ENCODE measurements at regions not wholly inside any gene's neighbourhood (a gene's known extent, or its start where the extent isn't known, plus 50 kb on each side); places are given as distances from the start of the nearest gene placed in this dataset.

DNA sequence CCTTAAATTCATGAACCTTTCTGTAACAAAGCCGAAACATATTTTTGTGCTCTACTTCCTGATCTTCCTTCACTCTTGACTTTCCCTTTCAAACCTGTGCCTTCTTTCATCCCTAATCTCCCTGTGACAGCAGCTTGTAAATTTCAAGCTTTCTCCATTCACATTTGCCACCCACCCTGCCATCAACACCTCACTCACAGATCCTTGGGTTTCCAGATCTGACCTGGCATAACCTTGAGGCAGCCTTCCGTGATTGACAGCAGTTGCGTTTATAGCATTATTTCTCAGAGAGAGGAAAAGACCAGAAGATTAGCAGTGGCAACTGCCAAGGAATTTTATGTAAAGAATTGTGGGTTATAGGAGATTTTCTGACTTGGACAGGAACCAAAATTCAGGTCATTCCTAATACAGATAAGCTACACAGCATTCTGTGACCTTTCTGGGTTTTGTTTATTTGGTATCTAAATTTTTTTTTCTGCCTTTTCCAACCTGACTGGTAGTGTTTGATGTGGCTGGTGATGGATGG, 260.0 kb downstream of the NR2F1-AS1 start:
- DNase-seq (ENCODE audit: low spot score), result no peak

- DNase-seq (ENCODE audit: low spot score), result no peak
Measured at GRCh38 chr5:93313672-93314071, 267.3 kb downstream of the NR2F1-AS1 start.

- no peak for DNase-seq (ENCODE audit: low spot score)
Measured at GRCh38 chr5:93311881-93312280, 269.1 kb downstream of the NR2F1-AS1 start.

GRCh38 chr5:93307557-93307956, 273.5 kb downstream of the NR2F1-AS1 start:
- DNase-seq (ENCODE audit: low spot score), result no peak

- DNase-seq (ENCODE audit: low spot score), result no peak
Measured at GRCh38 chr5:93305984-93306383, 275.0 kb downstream of the NR2F1-AS1 start.

- DNase-seq (ENCODE audit: low spot score), result no peak
Measured at GRCh38 chr5:93304456-93305250, 276.4 kb downstream of the NR2F1-AS1 start.

DNA sequence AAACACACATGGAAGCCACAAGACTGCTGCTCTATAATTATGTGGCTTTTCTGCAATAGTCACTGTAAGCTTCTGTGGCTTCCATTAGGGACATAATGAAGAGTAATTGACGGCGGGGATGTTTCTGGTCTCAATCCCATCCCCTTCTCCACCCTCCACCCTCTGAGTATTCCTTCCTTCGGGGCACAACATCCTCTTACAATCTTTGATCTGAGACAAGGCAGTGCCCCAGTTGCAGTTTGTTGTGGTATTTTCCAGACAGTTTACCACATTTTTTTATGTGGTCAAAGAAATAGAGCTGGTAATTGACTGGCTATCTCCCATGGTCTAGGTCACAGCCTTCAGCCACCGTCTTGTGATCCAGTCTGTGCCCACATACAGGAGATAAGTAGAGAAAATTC, 277.7 kb downstream of the NR2F1-AS1 start:
- no peak for DNase-seq (ENCODE audit: low spot score)

DNA sequence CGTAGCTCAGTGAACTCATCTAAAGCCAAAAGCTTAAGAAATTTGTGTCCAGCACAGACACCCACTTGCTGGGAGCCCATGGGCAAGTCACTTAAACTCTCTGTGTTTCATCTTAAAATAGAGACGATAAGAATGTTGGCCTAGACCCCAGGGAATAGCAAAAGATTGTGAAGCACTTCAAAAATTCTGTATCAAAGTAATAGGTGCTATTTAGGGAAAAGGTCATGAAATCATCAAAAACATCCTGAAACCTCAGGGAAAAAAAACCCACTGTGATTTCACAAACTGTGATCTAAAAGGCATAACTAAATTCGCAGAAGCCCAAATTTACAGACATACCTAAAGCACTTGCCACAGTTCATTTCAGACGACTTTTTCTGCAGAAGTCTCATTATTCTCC, 278.3 kb downstream of the NR2F1-AS1 start:
- no peak for DNase-seq (ENCODE audit: low spot score)

- no peak for DNase-seq (ENCODE audit: low spot score)
Measured at GRCh38 chr5:93300945-93301344, 280.1 kb downstream of the NR2F1-AS1 start.

GRCh38 chr5:93300309-93300923, 280.6 kb downstream of the NR2F1-AS1 start:
- DNase-seq (ENCODE audit: low spot score), result no peak

DNA sequence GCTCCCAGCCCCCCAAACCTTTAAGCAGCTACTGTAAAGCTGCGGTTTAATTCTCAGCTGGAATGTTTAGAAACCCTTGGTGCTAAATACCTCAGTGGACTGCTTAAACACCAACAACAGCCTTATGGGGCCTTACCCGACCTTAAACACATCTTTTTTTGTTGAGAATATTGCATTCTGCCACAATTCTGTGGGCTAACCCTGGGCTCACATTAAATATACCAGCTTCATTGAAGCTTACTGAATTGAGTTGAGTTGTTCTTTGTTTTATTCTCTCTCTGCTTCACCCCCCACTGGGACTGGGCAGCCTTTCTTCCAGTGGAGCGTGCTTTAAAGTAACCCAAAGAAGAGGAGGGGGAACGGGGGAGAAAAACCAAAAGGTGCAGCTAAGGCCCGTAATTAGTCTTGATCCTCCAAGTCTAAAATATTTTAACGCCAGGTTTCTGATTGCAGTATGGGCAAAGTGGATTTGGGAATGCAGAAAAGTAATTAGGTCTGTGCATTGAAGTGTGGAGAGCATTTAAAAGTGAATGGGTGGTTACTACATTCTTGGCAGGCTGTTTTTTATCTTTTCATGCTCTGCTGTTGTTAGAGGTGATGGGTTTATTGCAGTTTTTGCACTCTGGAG, 281.2 kb downstream of the NR2F1-AS1 start:
- DNase-seq (ENCODE audit: low spot score), result peak; percentile 62

- no peak for DNase-seq (ENCODE audit: low spot score)
Measured at GRCh38 chr5:93297116-93297515, 283.9 kb downstream of the NR2F1-AS1 start.

DNA sequence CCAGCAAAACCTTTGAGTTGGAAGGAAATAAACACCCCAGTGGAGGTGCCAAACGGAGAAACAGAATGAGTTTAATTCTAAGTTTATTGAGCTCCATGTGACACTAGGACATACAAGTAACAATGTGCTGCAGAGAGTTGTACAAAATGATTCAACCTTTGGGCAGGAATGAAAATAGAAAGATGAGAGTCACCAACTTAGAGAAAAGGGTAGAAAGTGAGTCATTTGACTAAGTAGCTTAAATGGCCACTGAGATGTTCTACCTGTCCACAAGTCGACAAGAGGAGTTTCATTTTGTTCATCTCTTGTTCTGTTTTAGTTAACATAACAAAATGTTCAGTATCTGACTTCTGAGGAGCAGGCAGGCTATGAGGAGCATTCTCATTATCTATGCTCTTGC, 284.7 kb downstream of the NR2F1-AS1 start:
- no peak for DNase-seq (ENCODE audit: low spot score)

- DNase-seq (ENCODE audit: low spot score), result no peak
Measured at GRCh38 chr5:93294996-93295395, 286.0 kb downstream of the NR2F1-AS1 start.

DNA sequence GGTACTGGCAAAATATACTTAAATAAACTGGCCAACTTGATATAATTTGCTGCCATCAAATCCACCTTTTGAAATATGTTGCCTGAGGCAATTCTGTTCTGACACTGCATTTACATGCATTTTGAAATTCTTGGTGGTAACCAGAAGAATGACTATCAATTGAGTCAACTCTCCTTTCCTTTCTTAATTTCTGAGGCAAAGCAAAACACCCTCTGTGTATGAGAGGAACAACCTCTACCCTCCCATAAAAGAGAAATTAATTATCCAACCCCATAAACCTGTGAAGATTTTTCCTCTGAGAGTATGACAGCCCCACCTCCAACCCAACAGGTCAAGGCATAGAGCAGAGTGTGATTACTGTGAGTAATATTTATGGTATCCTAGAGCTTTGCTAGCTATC, 286.8 kb downstream of the NR2F1-AS1 start:
- DNase-seq (ENCODE audit: low spot score), result no peak

GRCh38 chr5:93289942-93290341, 291.1 kb downstream of the NR2F1-AS1 start:
- no peak for DNase-seq (ENCODE audit: low spot score)

GRCh38 chr5:93285461-93285860, 295.6 kb downstream of the NR2F1-AS1 start:
- no peak for DNase-seq (ENCODE audit: low spot score)

- DNase-seq (ENCODE audit: low spot score), result no peak
Measured at GRCh38 chr5:93281980-93282772, 298.8 kb downstream of the NR2F1-AS1 start.

GRCh38 chr5:93280518-93280917, 300.5 kb downstream of the NR2F1-AS1 start:
- DNase-seq (ENCODE audit: low spot score), result no peak

- DNase-seq (ENCODE audit: low spot score), result no peak
Measured at GRCh38 chr5:93279296-93279963, 301.6 kb downstream of the NR2F1-AS1 start.

DNA sequence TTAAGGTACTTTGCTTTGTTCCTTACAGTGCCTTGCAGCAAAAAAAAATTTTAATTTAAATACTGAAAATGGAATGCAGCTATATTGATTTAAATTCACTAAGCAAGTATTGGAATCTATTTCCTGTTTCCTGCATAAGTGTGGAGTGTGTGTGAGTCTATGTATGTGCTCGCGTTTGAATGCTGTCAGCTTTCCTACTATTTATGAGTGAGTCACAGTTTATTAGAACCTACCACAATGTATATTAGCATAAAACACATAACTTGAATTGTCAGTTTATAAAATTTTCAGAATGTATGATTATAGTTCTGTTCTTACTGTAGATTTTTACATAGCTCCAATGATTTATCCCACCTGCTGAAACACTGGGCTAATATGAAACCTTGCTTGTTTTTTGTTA, 302.1 kb downstream of the NR2F1-AS1 start:
- DNase-seq (ENCODE audit: low spot score), result no peak

DNA sequence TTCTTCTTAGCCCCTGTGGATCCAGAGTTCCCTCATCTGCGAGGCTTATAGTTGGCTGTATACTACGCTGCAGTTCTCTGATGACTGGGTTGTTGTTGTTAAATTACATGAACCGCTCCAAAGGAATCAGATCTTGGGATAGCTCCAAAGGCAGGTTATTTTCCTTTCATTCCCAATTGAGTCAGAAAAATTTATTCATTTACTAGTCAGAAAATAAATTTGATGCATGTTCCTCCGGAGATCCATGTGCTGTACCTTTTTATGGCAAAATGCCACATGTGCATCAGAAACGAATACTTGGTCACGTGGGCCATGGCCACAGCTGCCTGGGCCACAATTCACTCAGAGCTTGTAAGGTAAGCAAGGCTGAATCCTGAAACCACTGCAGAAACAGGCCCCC, 304.0 kb downstream of the NR2F1-AS1 start:
- DNase-seq (ENCODE audit: low spot score), result no peak

Measured in iPS-NIHi11 (cell line).